ENCODE measurements at regions not wholly inside any gene's neighbourhood (a gene's known extent, or its start where the extent isn't known, plus 50 kb on each side); places are given as distances from the start of the nearest gene placed in this dataset.

GRCh38 chr16:18050234-18050633 is 286.3 kb downstream of the NPIPA8 start:
- no peak for DNase-seq

DNA sequence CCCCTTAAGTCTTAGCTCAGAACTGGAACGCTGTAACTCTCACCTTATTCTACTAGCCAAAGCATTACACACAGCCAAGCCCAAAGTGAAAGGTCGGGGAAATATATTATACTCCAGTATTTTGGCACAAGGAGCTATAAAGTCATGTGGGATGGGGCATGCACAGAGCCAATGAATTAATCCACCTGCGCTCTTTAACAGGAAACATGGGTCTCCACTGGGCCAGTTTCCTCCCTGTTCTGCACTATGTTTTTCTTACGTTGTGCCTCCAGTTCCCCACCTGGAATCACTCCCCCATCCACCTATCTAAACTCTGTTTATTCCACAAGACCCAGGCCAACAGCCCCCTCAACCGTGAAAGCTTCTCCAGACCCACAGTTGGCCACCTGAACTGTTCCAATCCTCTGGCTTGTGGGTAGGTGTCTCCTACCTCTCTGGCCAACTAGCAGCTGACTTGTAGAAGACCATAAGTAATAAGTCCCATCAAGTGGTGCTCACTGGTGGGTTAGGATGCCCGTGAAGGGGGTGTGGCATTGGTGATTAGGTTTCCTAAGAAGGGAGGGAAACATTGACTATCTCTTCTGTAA is 286.9 kb downstream of the NPIPA8 start:
- DNase-seq = no peak

DNA sequence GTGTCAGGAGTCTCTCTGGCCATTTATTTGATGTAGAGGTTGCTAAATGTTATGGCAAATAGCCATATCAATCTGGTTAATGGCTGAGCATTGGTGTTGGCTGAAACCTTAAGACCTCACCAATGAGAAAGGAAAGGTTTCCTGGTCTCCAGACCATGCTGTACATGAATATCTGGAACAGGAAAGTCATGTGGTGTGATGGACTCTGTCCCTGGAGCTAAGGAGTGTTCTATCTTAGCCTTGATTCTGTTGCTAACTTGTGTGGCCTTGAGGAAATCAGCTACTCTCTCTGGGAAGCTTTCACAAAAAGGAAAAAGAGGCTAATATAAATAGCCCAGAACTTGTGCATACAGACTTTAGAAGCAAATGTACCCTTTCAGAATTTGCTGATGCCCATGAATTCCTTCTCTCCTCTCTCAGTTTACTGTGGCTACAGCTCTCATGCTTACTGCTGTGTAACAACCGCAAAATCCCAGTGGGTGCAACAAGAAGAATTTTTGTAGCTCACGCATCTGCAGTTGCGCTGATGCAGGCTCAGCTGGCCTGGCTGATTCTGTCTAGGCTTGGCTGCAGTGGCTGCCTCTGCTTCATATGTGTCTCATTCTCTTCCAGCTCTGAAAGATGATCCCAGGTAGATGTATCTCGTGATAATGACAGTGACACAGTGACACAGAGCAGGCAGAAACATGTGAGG is 287.5 kb downstream of the NPIPA8 start:
- DNase-seq = no peak

GRCh38 chr16:18047761-18048160 is 288.8 kb downstream of the NPIPA8 start:
- DNase-seq = no peak

GRCh38 chr16:18045356-18045755 is 291.2 kb downstream of the NPIPA8 start:
- no peak for DNase-seq

DNA sequence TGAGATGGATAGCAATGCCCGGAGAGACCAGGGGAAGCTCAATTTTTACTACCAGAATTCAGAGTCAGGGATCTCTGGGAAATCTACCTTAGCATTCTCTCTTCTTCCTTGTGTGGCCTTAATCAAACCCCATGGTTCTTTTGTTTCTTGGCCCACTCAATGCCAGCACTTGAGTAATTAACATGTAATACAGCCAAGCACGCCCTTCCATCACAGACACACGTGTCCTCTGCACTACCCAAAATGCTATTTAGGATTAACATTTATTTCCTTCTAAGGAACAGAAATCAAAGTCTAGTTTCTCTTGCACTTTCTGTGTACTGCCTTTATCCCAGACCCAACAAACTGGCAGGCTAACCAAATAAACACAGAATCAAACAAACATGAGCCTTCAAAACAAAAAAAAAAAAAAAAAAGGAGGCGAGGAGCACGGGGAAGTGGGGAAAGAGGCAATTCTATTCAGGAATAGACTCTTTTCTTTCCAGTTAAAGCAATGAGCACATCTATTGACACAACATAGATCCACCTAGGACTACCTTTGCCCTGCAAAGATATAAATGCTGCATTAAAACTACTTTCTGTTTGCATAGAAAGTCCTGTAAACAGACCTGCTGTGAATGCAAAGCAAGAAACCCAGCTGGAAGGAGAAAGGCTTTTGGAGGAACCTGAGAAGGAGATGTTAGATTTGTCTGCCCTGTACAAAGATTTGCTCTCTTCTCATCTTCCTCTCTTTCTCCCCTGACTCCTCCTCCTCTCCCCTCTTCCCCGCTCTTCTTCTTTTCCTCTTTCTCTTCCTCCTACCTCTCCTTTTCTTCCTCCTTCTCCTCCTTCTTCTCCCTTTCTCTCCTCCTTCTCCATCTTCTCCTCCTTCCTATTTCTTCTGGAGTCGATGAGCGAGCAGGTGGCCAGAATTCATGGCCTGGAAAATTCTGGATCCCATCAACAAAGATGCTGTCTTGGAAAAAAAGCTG is 294.4 kb downstream of the NPIPA8 start:
- no peak for DNase-seq

DNA sequence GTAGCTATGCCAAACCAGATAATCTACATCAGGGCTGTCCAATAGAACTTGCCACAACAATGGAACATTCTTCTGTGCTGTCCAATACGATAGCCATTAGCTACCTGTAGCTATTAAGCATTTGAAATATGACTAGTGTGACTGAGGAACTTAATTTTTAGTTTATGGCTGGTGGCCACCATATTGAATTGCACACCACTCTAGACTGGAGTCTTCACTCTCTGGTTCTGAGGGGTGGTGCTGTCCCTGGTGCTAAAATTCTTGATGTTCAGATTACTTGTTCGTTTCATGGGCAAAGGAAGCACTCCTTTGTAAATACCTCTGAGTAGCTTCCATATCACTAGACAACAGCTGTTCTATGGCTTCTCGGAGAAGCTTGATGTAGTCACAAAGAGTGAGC is 296.6 kb downstream of the NPIPA8 start:
- DNase-seq = peak; percentile 5

- no peak for DNase-seq
These were observed 299.5 kb downstream of the NPIPA8 start for GRCh38 chr16:18037051-18037450.

GRCh38 chr16:18024611-18025010 is 311.9 kb downstream of the NPIPA8 start:
- DNase-seq = no peak

DNA sequence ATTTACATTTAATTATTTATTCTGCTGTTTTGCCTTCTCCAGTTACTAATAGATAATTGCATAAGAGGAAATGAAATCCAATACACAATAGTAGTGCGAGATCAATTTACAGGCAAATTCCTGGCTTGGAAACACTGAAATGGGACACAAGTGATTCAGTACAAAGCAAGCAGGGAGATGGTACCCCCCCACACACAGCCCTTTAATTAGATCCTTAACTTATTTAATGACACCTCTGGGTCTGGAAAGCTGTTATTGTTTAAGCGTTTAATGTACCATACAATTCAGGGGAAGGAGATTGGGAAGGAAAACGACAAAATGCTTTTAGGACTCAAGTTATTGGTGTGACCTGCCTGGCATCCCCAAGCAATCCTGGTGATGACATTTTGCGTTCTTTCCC is 318.2 kb downstream of the NPIPA8 start:
- DNase-seq = no peak

DNA sequence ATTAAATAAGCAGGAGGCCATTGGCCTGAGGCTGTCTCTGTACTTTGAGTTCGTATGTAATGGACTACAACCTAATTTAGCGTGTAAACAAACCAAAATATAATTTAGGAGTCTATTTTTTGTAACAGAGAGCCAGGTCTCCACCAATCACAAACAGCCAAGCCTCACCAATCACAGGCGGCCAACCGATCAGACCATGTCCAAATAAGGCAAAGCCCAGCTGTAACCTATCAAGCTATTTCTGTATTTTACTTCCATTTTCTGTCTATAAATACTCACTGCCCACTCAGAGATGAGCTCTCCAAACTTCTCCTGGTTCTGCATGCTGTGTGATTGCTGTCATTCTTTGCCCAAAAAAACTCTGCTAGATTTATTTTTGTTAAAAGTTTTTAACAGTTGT is 322.7 kb downstream of the NPIPA8 start:
- DNase-seq = no peak

- no peak for DNase-seq
These were observed 328.2 kb downstream of the NPIPA8 start for GRCh38 chr16:18008356-18008755.

GRCh38 chr16:18003033-18003432 is 333.5 kb downstream of the NPIPA8 start:
- DNase-seq = no peak

DNA sequence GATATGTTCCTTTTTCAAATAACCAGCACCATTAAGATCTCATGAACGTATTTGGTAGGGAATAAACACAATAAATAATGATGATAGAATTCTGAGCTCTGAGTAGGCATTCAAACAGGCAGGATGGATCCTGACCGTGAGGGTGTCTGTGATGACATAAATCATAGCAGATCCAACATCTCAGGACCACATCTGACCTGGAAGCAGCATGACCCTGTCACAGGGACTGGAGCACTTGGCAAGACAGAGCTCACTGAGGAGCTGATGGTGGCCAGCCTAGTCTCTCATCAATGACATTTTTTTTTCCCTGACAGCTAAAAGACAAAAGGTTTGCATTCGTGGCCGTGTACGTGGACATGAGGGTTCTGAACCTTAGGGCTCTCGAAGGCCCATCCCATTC is 337.5 kb downstream of the NPIPA8 start:
- no peak for DNase-seq

DNA sequence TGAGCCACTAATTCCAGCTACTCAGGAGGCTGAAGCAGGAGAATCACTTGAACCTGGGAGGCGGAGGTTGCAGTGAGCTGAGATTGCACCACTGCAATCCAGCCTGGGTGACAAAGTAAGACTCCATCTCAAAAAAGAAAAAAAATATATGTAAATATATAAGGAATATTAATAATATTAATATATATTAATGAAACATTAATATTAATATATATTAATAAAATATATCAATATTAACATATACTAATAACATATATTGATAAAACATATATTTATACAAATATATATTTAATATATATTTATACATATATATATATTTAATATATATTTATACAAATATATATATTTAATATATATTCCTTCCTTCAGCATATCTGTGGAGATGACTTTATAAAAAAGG is 338.0 kb downstream of the NPIPA8 start:
- DNase-seq = no peak

GRCh38 chr16:17994027-17994426 is 342.5 kb downstream of the NPIPA8 start:
- DNase-seq = no peak

DNA sequence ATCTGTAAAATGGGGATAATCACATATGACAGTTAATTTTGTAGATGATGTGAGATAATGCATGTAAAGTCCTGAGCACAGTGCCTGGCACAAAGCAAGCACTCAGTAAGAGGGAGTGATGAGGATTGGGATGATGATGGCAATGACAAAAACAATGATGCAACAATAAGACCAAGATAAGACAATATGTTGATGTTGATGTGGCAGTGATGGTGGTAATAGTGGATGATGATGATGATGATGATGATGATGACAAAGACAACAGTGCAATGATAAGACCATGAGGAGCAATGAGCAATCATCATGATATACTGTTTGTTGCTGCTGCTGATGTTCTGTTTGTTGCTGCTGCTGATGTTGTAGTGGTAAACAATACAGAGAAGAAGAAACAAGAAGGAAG is 344.1 kb downstream of the NPIPA8 start:
- DNase-seq = no peak

- DNase-seq = no peak
These were observed 347.3 kb downstream of the NPIPA8 start for GRCh38 chr16:17989255-17989654.

- no peak for DNase-seq
These were observed 347.7 kb downstream of the NPIPA8 start for GRCh38 chr16:17988839-17989238.

- no peak for DNase-seq
These were observed 349.5 kb downstream of the NPIPA8 start for GRCh38 chr16:17986991-17987390.

DNA sequence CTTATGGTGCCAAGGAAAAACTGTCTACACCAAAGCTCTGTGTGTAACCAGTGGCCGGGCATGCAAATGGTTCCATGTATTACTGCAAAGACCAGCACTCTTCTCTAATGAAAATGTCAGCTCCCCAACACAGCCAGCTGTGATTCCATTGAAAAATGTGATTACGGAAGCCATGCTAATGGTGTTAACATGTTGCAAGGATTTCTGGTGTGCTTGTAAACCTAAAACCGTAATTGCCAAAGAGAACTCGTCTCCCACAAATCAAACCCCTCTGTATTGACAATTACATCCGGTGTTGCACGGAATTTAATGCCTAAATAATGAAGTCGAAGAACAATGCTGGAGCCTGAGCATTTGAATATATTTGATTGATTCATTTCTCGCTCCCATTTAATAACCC is 351.7 kb downstream of the NPIPA8 start:
- no peak for DNase-seq

DNA sequence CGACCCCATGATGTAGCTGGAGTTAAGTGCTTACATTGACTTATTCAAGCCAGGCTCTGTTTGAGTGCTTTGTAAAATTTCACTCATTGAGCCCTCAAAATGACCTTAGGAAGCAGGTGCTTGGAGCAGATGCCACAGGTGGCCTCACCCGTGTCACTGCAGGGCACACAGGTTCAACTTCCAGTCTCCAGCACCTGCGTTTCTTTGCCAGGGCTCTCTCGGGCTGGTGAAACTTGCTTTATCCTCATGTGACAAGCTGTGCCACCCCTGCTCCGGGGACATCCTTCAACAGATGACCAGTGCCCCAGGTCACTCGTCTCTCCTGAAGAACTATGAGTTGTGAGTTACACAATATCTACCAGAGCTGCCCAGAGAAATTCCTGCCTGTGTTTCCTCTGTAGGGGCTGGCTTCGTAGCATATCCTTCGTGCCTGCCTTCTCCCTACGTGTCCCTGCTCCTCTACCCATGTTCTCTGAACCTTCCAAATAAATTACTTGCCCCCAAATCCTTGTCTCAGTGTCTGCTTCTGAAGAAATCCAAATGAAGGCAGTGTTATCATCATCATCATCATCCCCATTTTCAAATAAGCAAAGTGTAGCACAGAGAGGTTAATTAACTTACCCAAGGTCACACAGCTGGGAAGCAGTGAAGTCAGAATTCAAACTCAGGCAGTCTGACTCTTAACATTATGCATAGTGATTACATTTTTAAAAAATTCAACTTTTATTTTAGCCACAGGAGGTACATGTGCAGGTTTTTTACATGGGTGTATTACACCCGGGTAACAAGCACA is 352.5 kb downstream of the NPIPA8 start:
- no peak for DNase-seq

DNA sequence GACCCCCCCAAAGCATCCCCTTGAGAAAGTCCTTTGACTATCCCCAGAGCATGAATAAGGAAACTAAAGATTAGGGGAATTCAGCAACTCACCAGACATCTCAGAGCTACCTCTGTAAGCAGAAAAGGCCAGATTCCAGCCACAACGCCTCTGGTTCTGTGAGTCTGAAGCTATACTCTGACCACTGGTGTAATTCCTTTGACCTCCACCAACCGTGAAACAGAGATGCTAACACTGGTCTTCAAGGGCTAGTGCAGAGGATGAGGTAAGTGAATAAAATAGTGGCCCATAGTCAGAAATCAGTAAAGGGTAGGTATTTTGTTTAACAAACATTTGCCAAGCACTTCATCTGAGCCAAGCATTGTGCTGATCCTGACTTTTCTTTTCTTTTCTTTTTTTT is 353.4 kb downstream of the NPIPA8 start:
- no peak for DNase-seq
